Right ventricle myocardium superior (tissue), 1 donor: ENCODE measurements at regions not wholly inside any gene's neighbourhood (a gene's known extent, or its start where the extent isn't known, plus 50 kb on each side); places are given as distances from the start of the nearest gene placed in this dataset.
"Not testable (repeated sequence)": the region's sequence is repeated elsewhere in the genome, so short reads cannot be mapped to it uniquely, and the experiment has no call there.

Experiments
- ATAC-seq: fragments of 200-7000 bp; cut with Tn5 transposase; one replicate; pipeline ENCODE4 v1.9.1; 2020; ENCODE audit warnings: mild to moderate bottlenecking; ENCODE audit not compliant: poor library complexity
- DNase-seq: peaks from one replicate; pipeline ENCODE4 v3.0.0-alpha.2; 2020
- intact Hi-C: fragments of 100-400 bp; cut with DNase I; formaldehyde crosslinking; loops from one replicate; pipeline ENCODE4 v1.11.2; 2022
- donor health status: DM: no; HTN: yes; CAD: no; lungs with severe emphysema.

DNA sequence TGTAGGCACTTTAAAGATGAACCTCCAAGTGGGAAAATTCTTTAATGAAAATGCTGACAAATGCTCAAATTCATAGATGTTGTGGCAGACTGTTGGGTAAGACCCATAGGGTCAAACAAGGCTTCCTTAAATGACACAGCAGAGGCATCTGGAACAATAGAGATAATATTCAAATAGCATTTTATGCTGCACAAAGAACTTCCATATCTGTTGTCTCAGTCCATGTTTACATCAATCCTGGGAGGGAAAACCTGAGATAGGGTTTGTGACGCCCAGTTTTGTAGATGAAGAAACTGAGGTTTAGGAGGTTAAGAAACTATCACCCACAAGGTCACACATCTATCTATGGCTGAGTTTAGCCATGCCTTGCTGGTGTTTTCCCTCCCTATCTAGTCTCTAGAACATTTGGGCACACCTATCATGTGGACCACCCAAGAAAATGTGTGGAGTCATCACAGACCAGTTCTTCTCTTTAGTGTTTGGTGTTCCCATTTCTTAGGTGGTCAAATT, 106.4 kb downstream of the EHF start:
- ATAC-seq (no peak), DNase-seq (no peak)
- intact Hi-C loops: no loop called here

DNA sequence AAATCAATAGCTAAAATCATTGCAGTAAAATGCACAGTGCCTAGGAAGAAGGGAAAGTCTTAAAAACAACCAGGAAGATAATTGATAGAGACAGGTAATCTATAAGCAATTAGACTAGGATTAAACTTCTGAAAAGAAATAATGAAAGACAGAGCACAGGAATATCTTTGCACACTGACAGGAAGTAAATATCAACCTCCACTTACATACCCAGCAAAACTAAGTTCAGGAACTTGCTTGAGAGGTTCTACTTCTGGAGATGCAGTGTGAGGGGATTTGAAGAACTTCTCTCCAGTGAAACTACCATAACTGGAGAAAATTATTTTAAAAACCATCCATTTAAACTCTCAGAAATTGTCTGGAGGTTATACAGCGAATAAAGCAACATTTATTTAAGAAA, 104.1 kb downstream of the EHF start:
- no peak for ATAC-seq
- DNase-seq: no peak
- intact Hi-C loops: no loop called here

DNA sequence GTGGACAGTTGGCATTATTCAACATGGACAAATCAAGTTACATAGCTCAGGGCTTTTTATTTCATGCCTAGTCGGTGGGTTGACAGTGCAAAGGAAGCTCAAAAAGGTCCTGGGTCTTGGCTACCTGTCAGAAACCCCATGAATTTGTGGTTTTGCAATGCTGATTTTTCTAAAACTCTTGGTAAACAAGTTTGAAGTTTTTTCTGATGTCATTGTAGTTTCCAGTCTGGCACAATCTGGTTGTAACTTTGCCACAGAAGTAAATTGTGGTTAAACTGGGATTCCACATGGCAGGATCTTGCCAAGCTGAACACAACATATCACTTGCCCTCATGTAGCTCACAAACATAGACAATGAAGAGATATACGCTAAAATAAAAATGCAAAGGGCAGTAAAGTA, 100.8 kb downstream of the EHF start:
- ATAC-seq (no peak), DNase-seq (no peak)
- intact Hi-C loops: no loop called here

DNA sequence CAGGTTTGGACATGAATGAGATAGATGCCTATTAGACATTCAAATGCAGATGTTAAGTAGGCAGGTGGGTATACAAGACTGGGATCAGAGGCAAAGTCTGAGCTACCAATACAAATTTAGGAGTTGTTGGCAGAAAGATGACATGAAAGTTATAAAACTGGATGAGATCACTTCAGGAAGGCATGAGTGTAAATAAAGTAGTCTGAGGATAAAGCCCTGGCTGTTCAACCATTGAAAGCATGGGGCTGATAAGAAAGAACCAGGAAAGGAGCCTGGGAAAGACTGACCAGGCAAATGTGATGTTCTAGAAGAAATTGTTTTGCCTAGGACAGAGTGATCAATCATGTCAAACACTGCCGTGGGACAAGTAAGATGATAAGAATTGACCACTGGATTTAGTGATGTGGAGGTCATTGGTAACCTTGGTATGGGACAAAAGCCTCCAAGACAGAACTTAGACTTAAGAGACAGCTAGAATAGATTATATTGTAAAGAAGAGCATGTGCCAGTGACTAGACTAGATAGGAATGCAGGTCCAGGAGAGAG, 98.5 kb downstream of the EHF start:
- ATAC-seq: no peak
- no peak for DNase-seq

DNA sequence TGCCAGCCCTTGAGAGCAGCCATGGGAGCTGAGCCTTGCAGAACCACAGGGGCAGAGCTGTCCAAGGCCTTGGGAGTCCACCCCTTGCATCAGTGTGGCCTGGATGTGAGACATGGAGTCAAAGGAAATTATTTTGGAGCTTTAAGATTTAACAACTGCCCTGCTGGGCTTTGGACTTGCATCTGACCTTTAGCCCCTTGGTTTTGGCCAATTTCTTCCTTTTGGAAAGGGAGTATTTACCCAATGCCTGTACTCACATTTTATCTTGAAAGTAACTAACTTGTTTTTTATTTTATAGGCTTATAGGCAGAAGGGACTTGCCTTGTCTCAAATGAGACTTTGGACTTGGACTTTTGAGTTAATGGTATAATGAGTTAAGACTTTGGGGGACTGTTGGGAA, 92.7 kb downstream of the EHF start:
- ATAC-seq, DNase-seq, intact Hi-C loops: not testable (repeated sequence)

More for the DNA sequence above, 98.5 kb downstream of the EHF start:
- intact Hi-C loops: no loop called here
